GM12864 (cell line): ENCODE measurements at regions not wholly inside any gene's neighbourhood (a gene's known extent, or its start where the extent isn't known, plus 50 kb on each side); places are given as distances from the start of the nearest gene placed in this dataset.

Experiments used
- DNase-seq: peaks from one replicate; pipeline ENCODE4 v3.0.0-alpha.2; 2011; ENCODE audit warnings: low read depth
- H3K4me3 ChIP-seq: 2 replicates; pipeline ENCODE4 v1.5.1; 2011; ENCODE audit warnings: mild to moderate bottlenecking, low read depth, low read length, control low read depth
- TF ChIP-seq, protein P1 (sequence below): IDR thresholded peaks from 2 replicates; pipeline ENCODE4 v1.5.1; 2011; ENCODE audit warnings: low read depth, mild to moderate bottlenecking, moderate library complexity, low read length, control low read depth, inconsistent platforms; ENCODE audit errors: missing control alignments

GRCh38 chrX:122501652-122502051, 682.4 kb upstream of the GRIA3 start:
- H3K4me3 ChIP-seq: no peak overlapping the region
- TF ChIP-seq, protein P1, sequence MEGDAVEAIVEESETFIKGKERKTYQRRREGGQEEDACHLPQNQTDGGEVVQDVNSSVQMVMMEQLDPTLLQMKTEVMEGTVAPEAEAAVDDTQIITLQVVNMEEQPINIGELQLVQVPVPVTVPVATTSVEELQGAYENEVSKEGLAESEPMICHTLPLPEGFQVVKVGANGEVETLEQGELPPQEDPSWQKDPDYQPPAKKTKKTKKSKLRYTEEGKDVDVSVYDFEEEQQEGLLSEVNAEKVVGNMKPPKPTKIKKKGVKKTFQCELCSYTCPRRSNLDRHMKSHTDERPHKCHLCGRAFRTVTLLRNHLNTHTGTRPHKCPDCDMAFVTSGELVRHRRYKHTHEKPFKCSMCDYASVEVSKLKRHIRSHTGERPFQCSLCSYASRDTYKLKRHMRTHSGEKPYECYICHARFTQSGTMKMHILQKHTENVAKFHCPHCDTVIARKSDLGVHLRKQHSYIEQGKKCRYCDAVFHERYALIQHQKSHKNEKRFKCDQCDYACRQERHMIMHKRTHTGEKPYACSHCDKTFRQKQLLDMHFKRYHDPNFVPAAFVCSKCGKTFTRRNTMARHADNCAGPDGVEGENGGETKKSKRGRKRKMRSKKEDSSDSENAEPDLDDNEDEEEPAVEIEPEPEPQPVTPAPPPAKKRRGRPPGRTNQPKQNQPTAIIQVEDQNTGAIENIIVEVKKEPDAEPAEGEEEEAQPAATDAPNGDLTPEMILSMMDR: no peak
- no peak for DNase-seq

DNA sequence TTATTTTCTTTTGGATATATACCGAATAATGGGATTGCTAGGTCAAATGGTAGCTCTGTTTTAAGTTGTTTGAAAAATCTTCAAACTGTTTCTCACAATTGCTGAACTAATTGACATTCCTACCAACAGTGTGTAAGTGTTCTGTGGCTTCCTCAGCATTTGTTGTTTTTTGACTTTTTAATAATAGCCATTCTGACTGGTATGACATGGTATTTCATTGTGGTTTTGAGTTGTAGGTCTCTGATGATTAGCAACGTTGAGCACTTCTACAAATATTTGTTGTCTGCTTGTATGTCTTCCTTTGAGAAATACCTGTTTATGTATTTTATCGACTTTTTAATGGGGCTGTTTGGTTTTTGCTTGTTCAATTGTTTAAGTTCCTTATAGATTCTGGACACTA, 680.1 kb upstream of the GRIA3 start:
- DNase-seq: no peak
- no peak overlapping the region for H3K4me3 ChIP-seq
- TF ChIP-seq, protein P1: no peak

DNA sequence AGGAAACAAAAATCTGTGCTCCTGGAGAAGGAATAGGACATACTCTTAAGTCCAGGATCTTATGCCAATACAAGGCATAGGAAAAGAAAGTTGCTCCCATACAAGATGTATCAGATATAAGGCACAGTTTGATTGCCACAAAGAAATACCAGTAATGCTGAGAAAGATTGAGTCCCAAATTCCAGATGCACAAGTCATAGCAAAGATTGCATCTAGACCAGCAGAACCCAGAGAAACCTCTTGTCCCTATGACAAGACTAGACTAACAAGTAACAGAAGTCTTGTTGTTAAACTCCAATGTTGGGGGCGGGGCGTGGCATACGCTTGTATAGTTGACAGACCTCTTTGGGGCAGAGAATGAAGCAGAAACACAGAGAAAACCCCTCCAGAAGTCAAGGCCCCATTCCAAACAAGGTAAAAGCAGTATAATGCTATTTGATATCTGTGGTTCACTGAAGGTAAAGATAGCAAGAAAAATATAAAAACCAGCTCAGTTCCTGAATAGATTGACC, 671.5 kb upstream of the GRIA3 start:
- no peak for DNase-seq
- H3K4me3 ChIP-seq: no peak overlapping the region
- TF ChIP-seq, protein P1: no peak

DNA sequence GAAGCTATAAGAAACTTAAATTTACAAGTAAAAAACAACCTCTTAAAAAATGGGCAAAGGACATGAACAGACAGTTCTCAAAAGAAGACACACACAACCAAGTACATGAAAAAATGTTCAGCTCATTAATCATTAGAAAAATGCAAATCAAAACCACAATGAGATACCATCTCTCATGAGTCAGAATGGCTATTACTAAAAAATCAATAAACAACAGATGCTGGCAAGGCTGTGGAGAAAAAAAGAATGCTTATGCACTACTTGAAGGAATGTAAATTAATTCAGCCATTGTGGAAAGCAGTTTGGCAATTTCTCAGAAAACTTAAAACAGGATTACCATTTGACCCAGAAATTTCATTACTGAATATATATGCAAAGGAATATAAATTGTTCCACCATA, 666.3 kb upstream of the GRIA3 start:
- no peak overlapping the region for H3K4me3 ChIP-seq
- no peak for DNase-seq
- TF ChIP-seq, protein P1: no peak

- TF ChIP-seq, protein P1: no peak
Observed at GRCh38 chrX:122545778-122546177, 638.3 kb upstream of the GRIA3 start.

GRCh38 chrX:122546269-122546668, 637.8 kb upstream of the GRIA3 start:
- no peak for DNase-seq
- TF ChIP-seq, protein P1: no peak
- no peak overlapping the region for H3K4me3 ChIP-seq

More at GRCh38 chrX:122545778-122546177, 638.3 kb upstream of the GRIA3 start:
- no peak for DNase-seq
- H3K4me3 ChIP-seq: no peak overlapping the region

- DNase-seq: no peak
- no peak overlapping the region for H3K4me3 ChIP-seq
- TF ChIP-seq, protein P1: no peak
Observed at GRCh38 chrX:122552286-122552800, 631.7 kb upstream of the GRIA3 start.
